WTC11 (cell line): ENCODE measurements at regions not wholly inside any gene's neighbourhood (a gene's known extent, or its start where the extent isn't known, plus 50 kb on each side); places are given as distances from the start of the nearest gene placed in this dataset.

ENCODE experiments used
- TCF7 ChIP-seq: sonication (generic); formaldehyde crosslinking; IDR thresholded peaks from 2 replicates; pipeline ENCODE4 v1.8.0; 2022; ENCODE audit warnings: mild to moderate bottlenecking, low read depth, missing genetic modification reagents, moderate library complexity
- TF ChIP-seq, protein P1 (sequence below): fragments of 250-450 bp; sonication (Bioruptor Pico); conservative IDR thresholded peaks from 2 replicates; pipeline ENCODE4 v1.9.0; 2021; ENCODE audit warnings: mild to moderate bottlenecking

DNA sequence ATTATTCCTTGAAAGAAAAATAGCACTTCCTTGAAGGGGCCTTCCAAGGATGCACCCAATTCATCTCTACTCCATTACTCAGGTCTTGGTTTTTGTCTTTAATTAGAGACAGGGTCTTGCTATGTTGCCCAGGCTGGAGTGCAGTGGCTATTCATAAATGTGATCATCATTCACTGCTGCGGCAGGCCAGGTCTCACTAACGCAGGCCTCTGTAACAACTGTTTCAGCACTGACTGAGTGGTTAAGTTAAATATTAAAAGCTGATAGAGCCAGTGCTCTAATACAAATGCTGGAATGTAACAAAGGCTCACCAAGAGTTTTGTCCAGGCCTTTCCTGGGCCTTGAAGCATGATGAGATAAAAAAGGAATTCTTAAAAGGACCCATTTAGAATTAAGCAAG lies 61.4 kb upstream of the GNAZ start (continued):
- no peak for TF ChIP-seq TCF7 (CRISPR knock-in tag)
- TF ChIP-seq, protein P1, sequence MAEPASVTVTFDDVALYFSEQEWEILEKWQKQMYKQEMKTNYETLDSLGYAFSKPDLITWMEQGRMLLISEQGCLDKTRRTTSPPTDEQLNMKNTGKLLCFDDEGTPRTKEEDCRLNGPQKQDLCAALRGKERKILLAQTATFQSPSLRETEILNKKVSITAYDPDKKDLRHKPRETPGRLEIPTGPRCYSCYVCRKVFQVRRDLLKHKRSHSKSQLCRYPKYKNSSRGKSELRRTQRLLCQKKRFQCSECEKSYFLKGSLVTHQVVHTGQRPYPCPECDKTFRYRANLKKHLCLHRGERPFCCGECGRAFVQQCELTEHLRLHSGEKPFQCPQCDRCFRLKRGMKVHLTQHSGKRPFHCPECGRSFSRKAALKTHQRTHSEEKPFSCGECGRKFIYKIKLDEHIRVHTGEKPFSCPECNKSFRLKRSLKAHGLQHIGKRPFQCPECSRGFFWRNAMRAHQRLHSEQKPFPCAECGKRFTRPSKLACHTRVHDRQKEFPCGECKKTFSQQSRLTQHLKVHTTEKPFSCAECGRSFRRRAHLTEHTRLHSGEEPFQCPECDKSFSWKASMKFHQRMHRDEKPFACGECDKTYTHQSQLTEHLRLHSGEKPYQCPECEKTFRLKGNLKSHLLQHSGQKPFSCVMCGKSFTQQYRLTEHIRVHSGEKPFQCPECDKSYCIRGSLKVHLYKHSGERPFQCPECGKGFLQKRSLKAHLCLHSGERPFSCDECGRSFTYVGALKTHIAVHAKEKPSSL = no peak
- TF ChIP-seq, all 79 proteins: peak for 0
